ENCODE measurements at regions not wholly inside any gene's neighbourhood (a gene's known extent, or its start where the extent isn't known, plus 50 kb on each side); places are given as distances from the start of the nearest gene placed in this dataset.

DNA sequence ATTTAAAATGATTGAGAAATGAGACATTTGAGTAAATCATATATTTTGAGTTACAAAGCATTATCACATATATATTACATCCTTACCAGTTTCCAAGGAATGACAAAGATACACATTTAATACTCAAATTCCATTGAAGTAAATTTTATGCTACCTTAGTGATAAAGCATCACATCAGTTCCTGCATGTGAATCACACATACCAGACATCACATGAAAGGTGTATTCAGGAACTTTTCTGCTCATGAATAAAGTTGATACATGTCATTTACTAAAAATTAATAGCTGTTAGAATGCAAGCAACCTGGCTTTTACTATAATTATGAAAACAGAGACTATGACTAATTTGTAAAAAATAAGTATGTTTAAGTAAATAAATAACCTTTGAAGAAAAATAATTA lies 548.8 kb upstream of the SLC39A10 start:
- no peak for TF ChIP-seq CTCF (IDR thresholded peaks at IDR 0.05; ENCODE audit: extremely low read depth in 1 of 2, insufficient read depth in 1 of 2, low read depth in 1 of 2, low read length in 2 of 2)
- no peak for TF ChIP-seq EZH2 (IDR thresholded peaks at IDR 0.05; ENCODE audit: borderline replicate concordance, low read depth, low read length, severe bottlenecking)
- no peak for TF ChIP-seq POLR2A (IDR thresholded peaks at IDR 0.05; ENCODE audit: low read depth, low read length)
- TF ChIP-seq POLR2AphosphoS5 (IDR thresholded peaks at IDR 0.05; ENCODE audit: insufficient read depth, low read depth, low read length) = no peak
- TF ChIP-seq MAX (IDR thresholded peaks at IDR 0.05; ENCODE audit: insufficient read depth, insufficient read length) = no peak
- TF ChIP-seq FOS (IDR thresholded peaks at IDR 0.05; ENCODE audit: borderline replicate concordance, insufficient read depth, low read length) = no peak
- TF ChIP-seq MYC (IDR thresholded peaks at IDR 0.05; ENCODE audit: low read depth, low read length) = no peak

All from endothelial cell of umbilical vein (primary cell).